Right lobe of liver (tissue), 4 donors: ENCODE measurements at regions not wholly inside any gene's neighbourhood (a gene's known extent, or its start where the extent isn't known, plus 50 kb on each side); places are given as distances from the start of the nearest gene placed in this dataset.

Source experiments
- CTCF ChIP-seq, 4 donors: fragments of 200-600 bp in 3 of 4; fragments of 450-650 bp in 1 of 4; IDR thresholded peaks; one replicate each; pipeline versions ENCODE4 v1.5.1 to v1.8.0; 2016 to 2022; ENCODE audit warnings: antibody characterized with exemption in 4 of 4, mild to moderate bottlenecking in 2 of 4
- POLR2A ChIP-seq: fragments of 450-650 bp; IDR thresholded peaks from one replicate; pipeline ENCODE4 v1.6.1; 2017; ENCODE audit warnings: antibody characterized with exemption, mild to moderate bottlenecking
- donor health status: DM: no; HTN: no; CAD: no.
- donor health status: DM: no; HTN: no; CAD: no.
- donor health status: DM: no; HTN: yes; CAD: no.

- TF ChIP-seq POLR2A (no peak), CTCF (IDR thresholded peaks at IDR 0.05) (no peak)
Observed at GRCh38 chr11:29265792-29266191, 751.0 kb downstream of the KCNA4 start.
